Embryonic facial prominence (tissue), 1 donor: ENCODE measurements at regions not wholly inside any gene's neighbourhood (a gene's known extent, or its start where the extent isn't known, plus 50 kb on each side); places are given as distances from the start of the nearest gene placed in this dataset.
"Not testable (repeated sequence)": the region's sequence is repeated elsewhere in the genome, so short reads cannot be mapped to it uniquely, and the experiment has no call there.

Experiments used
- DNase-seq: peaks from one replicate; pipeline ENCODE4 v3.0.0-alpha.2; 2016; ENCODE audit errors: extremely low spot score

GRCh38 chr5:71905834-71906711 lies 187.0 kb downstream of the CARTPT start:
- DNase-seq, result no peak

- DNase-seq, result no peak
These were observed 188.0 kb downstream of the CARTPT start for GRCh38 chr5:71907001-71907588.

- DNase-seq, result no peak
These were observed 188.6 kb downstream of the CARTPT start for GRCh38 chr5:71907608-71908145.

GRCh38 chr5:71910741-71911140 lies 191.7 kb downstream of the CARTPT start:
- no peak for DNase-seq

- DNase-seq, result no peak
These were observed 192.9 kb downstream of the CARTPT start for GRCh38 chr5:71912021-71912420.

GRCh38 chr5:71914281-71914680 lies 193.0 kb upstream of the MAP1B start:
- no peak for DNase-seq

GRCh38 chr5:71922584-71923106 lies 184.6 kb upstream of the MAP1B start:
- DNase-seq, result no peak

- no peak for DNase-seq
These were observed 183.5 kb upstream of the MAP1B start for GRCh38 chr5:71923755-71924154.

- DNase-seq, result no peak
These were observed 182.9 kb upstream of the MAP1B start for GRCh38 chr5:71924325-71924724.

- DNase-seq, result no peak
These were observed 182.3 kb upstream of the MAP1B start for GRCh38 chr5:71924980-71925379.

- no peak for DNase-seq
These were observed 181.6 kb upstream of the MAP1B start for GRCh38 chr5:71925608-71926091.

GRCh38 chr5:71929003-71929402 lies 178.3 kb upstream of the MAP1B start:
- no peak for DNase-seq

- DNase-seq, result not testable (repeated sequence)
These were observed 176.7 kb upstream of the MAP1B start for GRCh38 chr5:71930554-71930953.

- no peak for DNase-seq
These were observed 175.1 kb upstream of the MAP1B start for GRCh38 chr5:71932131-71932654.

GRCh38 chr5:71932655-71933338 lies 174.5 kb upstream of the MAP1B start:
- DNase-seq, result no peak

- no peak for DNase-seq
These were observed 173.0 kb upstream of the MAP1B start for GRCh38 chr5:71934322-71934721.

- no peak for DNase-seq
These were observed 169.2 kb upstream of the MAP1B start for GRCh38 chr5:71937921-71938698.

- no peak for DNase-seq
These were observed 168.4 kb upstream of the MAP1B start for GRCh38 chr5:71938895-71939294.

- DNase-seq, result no peak
These were observed 167.6 kb upstream of the MAP1B start for GRCh38 chr5:71939452-71940230.

- DNase-seq, result no peak
These were observed 163.4 kb upstream of the MAP1B start for GRCh38 chr5:71943874-71944273.
